GM21526 (cell line): ENCODE measurements at regions not wholly inside any gene's neighbourhood (a gene's known extent, or its start where the extent isn't known, plus 50 kb on each side); places are given as distances from the start of the nearest gene placed in this dataset.

Experiments
- ATAC-seq: cut with Tn5 transposase; IDR thresholded peaks from one replicate; pipeline ENCODE4 v1.9.1; 2021; ENCODE audit warnings: moderate library complexity; ENCODE audit not compliant: unreplicated experiment, low FRiP score

- no peak for ATAC-seq
These were observed 145.9 kb upstream of the NAV2 start for GRCh38 chr11:19566583-19567379.

GRCh38 chr11:19565639-19566038 is 147.0 kb upstream of the NAV2 start:
- no peak for ATAC-seq

DNA sequence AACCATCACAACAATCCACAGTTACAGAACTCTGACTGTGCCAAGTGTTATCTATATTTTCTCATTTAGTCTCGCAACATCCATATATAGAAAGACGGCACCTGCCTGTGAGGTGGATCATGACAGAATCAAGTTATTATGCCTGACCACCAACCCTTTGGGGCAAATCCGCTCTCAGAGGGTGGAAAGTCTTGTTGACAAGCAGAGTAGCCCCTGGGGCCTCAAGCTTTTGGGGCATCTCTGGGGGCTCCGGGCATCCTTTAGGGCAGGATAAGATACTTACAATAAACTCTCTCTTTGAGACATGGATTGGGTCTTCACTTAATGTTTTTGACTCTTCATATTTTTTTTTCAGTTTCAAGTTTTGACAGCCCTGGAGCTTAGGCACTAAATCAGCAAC is 150.5 kb upstream of the NAV2 start:
- ATAC-seq: no peak

- no peak for ATAC-seq
These were observed 151.6 kb upstream of the NAV2 start for GRCh38 chr11:19561011-19561410.

DNA sequence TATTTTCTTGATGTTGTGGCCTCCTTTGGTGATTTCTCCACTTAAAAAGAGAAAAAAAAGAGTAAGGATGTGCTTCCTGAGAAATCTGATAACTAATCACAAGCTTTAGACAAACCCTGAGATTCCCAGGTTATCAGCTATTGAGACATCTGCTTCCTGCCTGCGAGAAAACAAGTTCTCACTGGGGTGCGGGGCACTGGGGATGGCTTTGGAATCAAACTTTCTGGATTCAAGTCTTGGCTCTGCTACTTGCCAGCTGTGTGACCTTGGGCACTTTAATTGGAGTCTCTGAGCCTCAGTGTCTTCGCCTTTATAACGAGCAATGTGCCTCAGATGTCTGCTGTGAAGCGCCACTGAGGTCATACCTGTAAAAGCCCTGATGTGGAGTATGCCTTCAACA is 152.5 kb upstream of the NAV2 start:
- no peak for ATAC-seq

DNA sequence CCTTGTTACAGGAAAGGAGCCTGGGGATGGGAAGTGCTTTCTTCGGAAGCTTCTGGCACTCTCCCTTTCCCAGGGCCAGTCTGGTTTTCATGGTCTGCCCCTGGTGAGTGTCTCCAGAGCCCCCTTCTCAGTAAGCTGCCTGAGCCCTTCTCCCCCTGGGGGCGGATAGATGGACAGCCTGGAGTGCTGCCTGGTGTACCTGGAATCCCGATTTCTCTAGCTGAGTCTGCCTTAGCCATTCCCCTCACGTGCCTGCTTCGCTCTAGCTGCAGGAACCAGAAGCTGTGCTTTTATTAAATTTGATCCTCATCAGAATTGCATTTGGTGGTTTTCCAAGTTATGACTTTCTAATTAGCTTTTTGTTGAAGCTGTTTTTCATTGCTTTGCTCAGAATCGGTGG is 152.9 kb upstream of the NAV2 start:
- no peak for ATAC-seq

- no peak for ATAC-seq
These were observed 154.2 kb upstream of the NAV2 start for GRCh38 chr11:19558189-19558986.

- ATAC-seq: no peak
These were observed 154.9 kb upstream of the NAV2 start for GRCh38 chr11:19557720-19558140.

GRCh38 chr11:19557185-19557584 is 155.5 kb upstream of the NAV2 start:
- no peak for ATAC-seq

DNA sequence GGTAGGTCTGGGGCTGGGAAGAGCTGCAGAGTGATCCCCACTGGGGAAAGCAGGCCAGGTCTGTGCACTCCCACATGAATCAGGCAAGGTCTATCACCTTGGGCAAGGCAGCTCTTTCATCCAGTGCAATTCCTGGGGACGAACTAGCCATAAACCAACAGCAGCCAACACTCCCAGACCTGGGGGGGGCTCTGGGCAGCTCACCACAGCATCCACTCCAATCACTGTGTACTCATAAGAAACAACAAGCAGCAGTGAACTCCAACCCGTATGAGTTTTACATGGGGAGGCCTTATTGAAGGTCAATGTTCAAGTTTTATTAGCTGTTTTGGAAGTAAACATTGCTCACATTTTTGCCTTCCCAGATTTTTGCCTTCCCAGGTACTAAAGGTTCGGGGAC is 157.4 kb upstream of the NAV2 start:
- ATAC-seq: no peak

DNA sequence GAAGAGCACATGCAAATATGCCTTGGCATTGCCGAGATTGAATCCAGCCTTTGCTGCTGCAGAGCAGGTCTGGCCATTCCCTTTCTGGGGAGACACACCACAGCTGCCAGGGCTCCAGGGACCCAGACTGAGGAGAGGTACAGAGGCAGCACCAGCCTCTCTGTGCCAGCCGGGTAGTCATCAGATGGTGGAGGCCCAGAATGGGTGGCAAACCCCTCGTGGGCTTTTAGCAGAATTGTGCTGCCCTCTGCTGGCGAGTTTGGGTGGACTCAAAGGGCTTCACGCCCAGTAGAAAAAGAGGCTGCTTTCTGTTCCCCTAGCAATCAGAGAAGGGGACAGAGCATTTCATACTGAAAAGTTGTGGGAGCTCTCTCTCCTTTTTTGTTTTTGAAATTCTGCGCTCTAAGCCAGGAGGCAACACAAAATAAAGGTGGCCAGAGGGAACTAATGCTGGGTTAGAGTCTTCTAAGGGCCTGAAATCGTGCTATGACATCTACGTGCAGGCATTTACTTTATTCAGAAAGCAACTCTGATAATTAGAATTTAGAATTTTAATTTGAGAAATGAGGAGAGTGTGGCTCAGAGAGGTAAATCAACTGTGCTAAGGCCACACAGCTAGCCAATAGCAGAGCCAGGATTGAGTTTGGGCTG is 158.8 kb upstream of the NAV2 start:
- ATAC-seq: no peak

GRCh38 chr11:19552656-19553260 is 159.9 kb upstream of the NAV2 start:
- ATAC-seq: no peak

GRCh38 chr11:19552161-19552560 is 160.5 kb upstream of the NAV2 start:
- no peak for ATAC-seq

DNA sequence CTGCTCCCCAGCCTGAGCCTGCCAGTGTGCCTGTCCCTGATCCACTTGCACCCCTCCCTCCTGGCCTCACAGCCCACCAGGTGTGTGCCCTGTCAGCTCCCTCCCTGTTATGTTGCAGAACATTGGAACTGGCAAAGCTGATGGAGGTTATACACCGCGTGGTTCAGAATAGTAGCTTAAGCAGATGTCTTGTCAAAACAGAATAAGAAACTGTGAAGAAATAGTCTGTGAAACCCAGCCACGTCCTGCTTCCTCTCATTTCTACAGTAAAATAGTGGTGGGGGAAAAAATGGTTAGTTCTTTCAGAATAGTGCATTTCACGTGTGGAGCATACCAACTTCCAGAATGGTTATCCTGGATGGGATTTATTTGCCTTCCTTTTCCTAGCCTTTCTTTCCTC is 161.2 kb upstream of the NAV2 start:
- peak; percentile 77 for ATAC-seq

- no peak for ATAC-seq
These were observed 165.6 kb upstream of the NAV2 start for GRCh38 chr11:19547044-19547443.

- no peak for ATAC-seq
These were observed 166.3 kb upstream of the NAV2 start for GRCh38 chr11:19546325-19546724.

DNA sequence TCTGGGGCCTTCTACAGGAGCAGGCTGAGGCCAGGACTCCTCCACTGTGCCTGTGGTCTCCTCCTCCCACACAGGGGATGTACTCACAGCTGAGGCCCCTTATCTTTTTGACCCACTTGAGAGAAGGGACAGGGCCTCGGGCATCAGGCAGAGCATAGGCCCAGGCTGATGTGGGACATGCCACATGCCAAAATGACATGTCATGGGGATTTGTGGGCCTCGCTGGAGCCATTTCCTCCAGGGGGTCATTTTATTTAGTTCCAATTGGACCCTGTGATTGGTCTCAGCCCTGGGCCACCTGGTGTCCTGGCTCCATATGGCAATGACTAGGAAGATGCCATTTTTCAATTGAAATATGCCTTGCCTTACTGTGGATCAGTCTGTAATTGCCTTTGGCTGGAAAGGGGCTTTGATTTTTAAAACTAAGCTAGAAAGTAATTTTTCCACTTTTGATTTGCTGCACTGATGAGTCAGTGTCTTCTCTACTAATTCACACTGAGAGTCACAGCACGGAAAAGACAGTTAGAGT is 171.1 kb upstream of the NAV2 start:
- no peak for ATAC-seq

- no peak for ATAC-seq
These were observed 172.8 kb upstream of the NAV2 start for GRCh38 chr11:19539861-19540260.

GRCh38 chr11:19537803-19538453 is 174.7 kb upstream of the NAV2 start:
- ATAC-seq: no peak

GRCh38 chr11:19536131-19536530 is 176.5 kb upstream of the NAV2 start:
- ATAC-seq: no peak
